OCI-LY1 (cell line): ENCODE measurements at regions not wholly inside any gene's neighbourhood (a gene's known extent, or its start where the extent isn't known, plus 50 kb on each side); places are given as distances from the start of the nearest gene placed in this dataset.

Experiments
- H2AFZ ChIP-seq: fragments of 200-600 bp; sonication (generic), shearing (Covaris generic); 2 replicates; pipeline ENCODE4 v1.6.0; 2014; ENCODE audit warnings: antibody characterized with exemption, mild to moderate bottlenecking, low read length
- H3F3A ChIP-seq: fragments of 200-600 bp; sonication (generic), shearing (Covaris generic); 2 replicates; pipeline ENCODE4 v1.6.0; 2014; ENCODE audit warnings: mild to moderate bottlenecking, antibody characterized with exemption, low read length, moderate library complexity; ENCODE audit not compliant: insufficient read depth
- H3K27ac ChIP-seq: fragments of 200-600 bp; sonication (generic); 2 replicates; pipeline ENCODE4 v1.5.1; 2014; ENCODE audit warnings: low read length, mixed run types, mild to moderate bottlenecking, low read depth; ENCODE audit not compliant: poor library complexity, severe bottlenecking
- H3K27me3 ChIP-seq: fragments of 200-600 bp; sonication (generic); 2 replicates; pipeline ENCODE4 v1.6.0; 2014; ENCODE audit warnings: antibody characterized with exemption, mild to moderate bottlenecking, low read length, moderate library complexity; ENCODE audit not compliant: insufficient read depth
- H3K36me3 ChIP-seq: fragments of 200-600 bp; sonication (generic); 2 replicates; pipeline ENCODE4 v1.6.1; 2014; ENCODE audit warnings: mild to moderate bottlenecking, antibody characterized with exemption, low read length, moderate library complexity, mixed read lengths; ENCODE audit not compliant: insufficient read depth
- H3K4me1 ChIP-seq: fragments of 200-600 bp; sonication (generic); 2 replicates; pipeline ENCODE4 v1.5.1; 2014; ENCODE audit warnings: mild to moderate bottlenecking, low read length, moderate library complexity; ENCODE audit not compliant: insufficient read depth, severe bottlenecking
- H3K4me2 ChIP-seq: fragments of 200-600 bp; sonication (generic), shearing (Covaris generic); 2 replicates; pipeline ENCODE4 v1.6.1; 2014; ENCODE audit warnings: low read length
- H3K4me3 ChIP-seq: fragments of 200-600 bp; sonication (generic); 2 replicates; pipeline ENCODE4 v1.5.1; 2014; ENCODE audit warnings: low read length, low read depth, mild to moderate bottlenecking, mixed read lengths; ENCODE audit not compliant: poor library complexity, severe bottlenecking
- H3K79me2 ChIP-seq: fragments of 200-600 bp; shearing (Covaris generic); 2 replicates; pipeline ENCODE4 v1.6.1; 2016; ENCODE audit warnings: mixed run types, low read length, mixed read lengths; ENCODE audit not compliant: insufficient read depth
- H3K9ac ChIP-seq: fragments of 200-600 bp; sonication (generic), shearing (Covaris generic); 2 replicates; pipeline ENCODE4 v1.6.1; 2014; ENCODE audit warnings: mild to moderate bottlenecking, low read length, mixed read lengths
- H3K9me2 ChIP-seq: fragments of 200-600 bp; sonication (generic), shearing (Covaris generic); 2 replicates; pipeline ENCODE4 v1.6.1; 2014; ENCODE audit warnings: low read depth, mild to moderate bottlenecking, low read length, mixed read lengths
- H3K9me3 ChIP-seq: fragments of 200-600 bp; shearing (Covaris generic); 2 replicates; pipeline ENCODE4 v1.6.1; 2014; ENCODE audit warnings: low read length, mixed read lengths
- H4K20me1 ChIP-seq: fragments of 200-600 bp; sonication (generic), shearing (Covaris generic); 2 replicates; pipeline ENCODE4 v1.6.0; 2016; ENCODE audit warnings: mild to moderate bottlenecking, low read length; ENCODE audit not compliant: insufficient read depth
- CTCF ChIP-seq: fragments of 200-600 bp; sonication (generic), shearing (Covaris generic); IDR thresholded peaks from 2 replicates; pipeline ENCODE4 v1.5.1; 2017; ENCODE audit warnings: mild to moderate bottlenecking, antibody characterized with exemption, low read length, moderate library complexity, mixed read lengths
- EZH2 ChIP-seq: fragments of 200-600 bp; sonication (generic), shearing (Covaris generic); IDR thresholded peaks from 2 replicates; pipeline ENCODE4 v1.8.0; 2017; ENCODE audit warnings: borderline replicate concordance, mixed run types, mild to moderate bottlenecking, antibody characterized with exemption, low read length, moderate library complexity, mixed read lengths

- TF ChIP-seq CTCF (no peak), EZH2 (no peak)
- Histone ChIP-seq H3K27me3 (no peaks in the 10 kb centered on the region), H3K36me3 (no peaks in the 10 kb centered on the region), H3K9ac (no peak overlapping the region), H3F3A (no peaks in the 10 kb centered on the region), H2AFZ (no peak overlapping the region), H3K4me1 (peaks cover 21% of the 10 kb centered on the region), H4K20me1 (no peaks in the 10 kb centered on the region), H3K4me3 (no peak overlapping the region), H3K79me2 (no peaks in the 10 kb centered on the region), H3K9me2 (no peaks in the 10 kb centered on the region), H3K27ac (no peak overlapping the region), H3K9me3 (no peaks in the 10 kb centered on the region), H3K4me2 (0 out of 2 replicates have a peak overlapping the region, but pooled peaks have one; percentile 1)
Observed at GRCh38 chr4:62394766-62395165, 1194.6 kb downstream of the ADGRL3 start.

- Histone ChIP-seq H3K27ac (no peak overlapping the region), H3F3A (no peaks in the 10 kb centered on the region), H3K4me1 (no peaks in the 10 kb centered on the region), H3K27me3 (no peaks in the 10 kb centered on the region), H3K9ac (no peak overlapping the region), H3K9me3 (no peaks in the 10 kb centered on the region), H2AFZ (no peak overlapping the region), H3K79me2 (no peaks in the 10 kb centered on the region), H3K4me3 (no peak overlapping the region), H4K20me1 (no peaks in the 10 kb centered on the region), H3K4me2 (no peak overlapping the region), H3K9me2 (no peaks in the 10 kb centered on the region), H3K36me3 (no peaks in the 10 kb centered on the region)
- no peak for TF ChIP-seq EZH2
- TF ChIP-seq CTCF: no peak
Observed at GRCh38 chr4:62387808-62388207, 1187.7 kb downstream of the ADGRL3 start.

- no peaks in the 10 kb centered on the region for H3K27me3 ChIP-seq
- no peak overlapping the region for H3K9ac ChIP-seq
- no peak overlapping the region for H3K4me2 ChIP-seq
Observed at GRCh38 chr4:62377700-62378099, 1177.6 kb downstream of the ADGRL3 start.

More at GRCh38 chr4:62377700-62378099, 1177.6 kb downstream of the ADGRL3 start:
- H3K36me3 ChIP-seq: no peaks in the 10 kb centered on the region
- H4K20me1 ChIP-seq: no peaks in the 10 kb centered on the region
- H3K9me2 ChIP-seq: no peaks in the 10 kb centered on the region
- H3K4me1 ChIP-seq: no peaks in the 10 kb centered on the region
- H3K79me2 ChIP-seq: no peaks in the 10 kb centered on the region
- no peak overlapping the region for H2AFZ ChIP-seq
- H3K9me3 ChIP-seq: no peaks in the 10 kb centered on the region
- TF ChIP-seq EZH2 (no peak), CTCF (no peak)
- no peak overlapping the region for H3K27ac ChIP-seq
- no peak overlapping the region for H3K4me3 ChIP-seq
- H3F3A ChIP-seq: no peaks in the 10 kb centered on the region
